VCaP (cell line): ENCODE measurements at regions not wholly inside any gene's neighbourhood (a gene's known extent, or its start where the extent isn't known, plus 50 kb on each side); places are given as distances from the start of the nearest gene placed in this dataset.

Experiments used
- H3K27ac ChIP-seq: fragments of 450-650 bp; 2 replicates; pipeline ENCODE4 v1.5.1; 2017
- TF ChIP-seq, protein P1 (sequence below): fragments of 450-650 bp; conservative IDR thresholded peaks from 2 replicates; pipeline ENCODE4 v1.5.1; 2017; ENCODE audit warnings: mild to moderate bottlenecking, moderate library complexity

DNA sequence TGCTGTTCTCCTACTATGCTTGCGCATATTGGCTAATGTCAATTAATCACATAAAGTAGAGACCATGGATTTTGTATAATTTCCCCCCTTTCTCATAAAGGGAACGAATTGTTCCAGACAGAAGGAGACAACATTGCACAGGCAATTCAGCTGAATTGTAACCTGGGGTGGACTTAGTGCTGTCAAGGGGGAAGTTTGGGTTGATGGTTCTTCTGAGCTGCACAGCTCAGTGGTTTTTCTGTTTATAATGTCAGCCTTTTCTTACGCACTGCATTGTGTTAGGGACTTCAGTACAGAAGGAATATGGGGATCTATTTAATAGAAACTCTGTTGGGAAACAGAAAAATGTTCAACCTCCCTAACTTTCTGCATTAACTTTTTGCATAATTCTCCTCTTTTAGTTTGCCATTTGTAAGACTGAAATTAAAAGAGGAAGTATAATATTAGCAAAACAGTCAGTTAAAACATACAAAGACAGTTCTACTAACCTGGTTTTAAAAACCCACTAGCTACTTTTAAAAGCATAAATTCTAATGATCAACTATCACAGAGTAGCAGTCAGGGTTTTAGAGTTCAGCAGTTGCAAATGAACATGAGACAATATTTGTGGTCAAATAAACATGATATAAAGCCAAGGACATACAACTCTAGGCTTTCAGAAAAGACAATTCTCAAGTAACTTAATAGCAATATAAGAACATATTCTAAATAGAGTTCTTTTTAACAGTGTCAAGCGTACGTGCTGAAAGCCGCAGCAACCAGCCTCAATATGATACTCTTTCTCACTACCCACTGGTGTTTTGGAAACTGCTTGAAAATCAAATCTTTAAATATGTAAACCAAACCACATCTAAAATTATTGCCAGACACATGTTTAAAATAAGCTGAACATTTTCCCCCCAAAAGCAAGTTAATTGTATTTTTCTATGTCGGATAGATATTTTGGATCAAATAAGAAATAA is 393.0 kb downstream of the FSCB start:
- TF ChIP-seq, protein P1, sequence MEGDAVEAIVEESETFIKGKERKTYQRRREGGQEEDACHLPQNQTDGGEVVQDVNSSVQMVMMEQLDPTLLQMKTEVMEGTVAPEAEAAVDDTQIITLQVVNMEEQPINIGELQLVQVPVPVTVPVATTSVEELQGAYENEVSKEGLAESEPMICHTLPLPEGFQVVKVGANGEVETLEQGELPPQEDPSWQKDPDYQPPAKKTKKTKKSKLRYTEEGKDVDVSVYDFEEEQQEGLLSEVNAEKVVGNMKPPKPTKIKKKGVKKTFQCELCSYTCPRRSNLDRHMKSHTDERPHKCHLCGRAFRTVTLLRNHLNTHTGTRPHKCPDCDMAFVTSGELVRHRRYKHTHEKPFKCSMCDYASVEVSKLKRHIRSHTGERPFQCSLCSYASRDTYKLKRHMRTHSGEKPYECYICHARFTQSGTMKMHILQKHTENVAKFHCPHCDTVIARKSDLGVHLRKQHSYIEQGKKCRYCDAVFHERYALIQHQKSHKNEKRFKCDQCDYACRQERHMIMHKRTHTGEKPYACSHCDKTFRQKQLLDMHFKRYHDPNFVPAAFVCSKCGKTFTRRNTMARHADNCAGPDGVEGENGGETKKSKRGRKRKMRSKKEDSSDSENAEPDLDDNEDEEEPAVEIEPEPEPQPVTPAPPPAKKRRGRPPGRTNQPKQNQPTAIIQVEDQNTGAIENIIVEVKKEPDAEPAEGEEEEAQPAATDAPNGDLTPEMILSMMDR, result no peak
- no peak overlapping the region for H3K27ac ChIP-seq

DNA sequence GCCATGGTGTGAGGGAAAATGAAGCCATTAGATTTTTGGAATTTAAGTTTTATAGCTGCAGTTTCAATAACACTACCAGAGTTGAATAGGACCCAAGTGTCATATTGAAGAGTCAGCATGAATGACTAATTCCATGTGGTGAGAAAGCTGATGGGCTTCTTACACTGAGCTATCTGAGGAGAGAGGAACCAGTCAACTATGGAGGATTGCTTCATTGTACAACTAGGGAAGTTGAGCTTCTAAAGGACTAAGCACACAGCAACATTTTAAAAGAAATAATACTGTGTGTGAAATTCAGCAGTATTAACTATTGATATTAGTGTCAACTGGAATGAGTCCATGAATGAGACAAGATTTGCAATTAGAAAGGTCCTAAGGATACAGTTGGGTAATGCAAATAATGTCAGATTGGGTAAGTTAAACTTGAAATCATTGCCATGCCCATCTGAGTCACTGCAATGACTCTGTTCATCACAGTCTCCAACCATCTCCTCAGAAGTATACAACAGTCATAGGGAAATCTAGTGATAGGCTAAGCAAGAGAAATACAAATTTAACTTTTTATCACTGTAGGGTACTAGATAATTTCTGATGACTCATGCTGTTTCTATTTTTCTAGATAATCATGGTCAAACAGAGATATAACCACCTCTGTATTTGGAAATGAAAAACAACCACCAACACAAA is 394.2 kb downstream of the FSCB start:
- H3K27ac ChIP-seq, result no peak overlapping the region
- TF ChIP-seq, protein P1, result no peak

DNA sequence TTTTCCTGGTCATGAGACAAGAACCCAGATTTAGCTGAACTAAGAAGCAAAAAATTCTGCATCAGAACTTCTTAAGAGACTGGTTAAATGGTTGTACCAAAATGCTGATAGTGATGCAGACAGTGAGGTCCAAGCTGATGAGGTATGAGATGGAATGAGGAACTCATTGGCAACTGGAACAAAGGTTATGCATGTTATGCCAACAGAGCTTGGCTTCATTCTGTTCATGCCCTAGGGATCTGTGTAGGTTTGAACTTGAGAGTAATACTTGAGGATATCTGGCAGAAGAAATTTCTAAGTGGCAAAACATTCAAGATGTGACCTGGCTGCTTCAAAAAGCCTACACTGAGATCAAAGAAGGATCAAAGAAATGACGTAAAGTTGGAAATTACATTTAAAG is 398.0 kb downstream of the FSCB start:
- TF ChIP-seq, protein P1, result no peak
- no peak overlapping the region for H3K27ac ChIP-seq

DNA sequence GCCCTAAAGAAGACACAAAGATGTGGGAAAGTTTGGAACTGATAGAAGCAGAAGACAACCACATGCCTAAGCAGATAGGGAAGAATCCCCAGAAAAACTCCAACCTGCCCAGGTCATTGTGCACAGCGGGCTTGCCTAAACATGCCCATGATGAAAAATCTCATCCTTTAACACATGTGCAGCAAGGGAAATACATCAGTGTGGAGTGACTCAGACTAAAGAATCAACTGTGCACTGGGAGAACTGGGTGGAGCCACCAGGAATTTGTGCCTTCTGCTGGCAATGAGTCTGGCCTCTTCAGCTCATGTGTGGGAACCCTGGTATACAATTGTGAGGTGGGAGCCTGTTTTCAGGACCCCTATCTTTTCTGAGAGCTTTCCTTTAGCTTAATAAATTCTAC is 398.5 kb downstream of the FSCB start:
- TF ChIP-seq, protein P1, result no peak

DNA sequence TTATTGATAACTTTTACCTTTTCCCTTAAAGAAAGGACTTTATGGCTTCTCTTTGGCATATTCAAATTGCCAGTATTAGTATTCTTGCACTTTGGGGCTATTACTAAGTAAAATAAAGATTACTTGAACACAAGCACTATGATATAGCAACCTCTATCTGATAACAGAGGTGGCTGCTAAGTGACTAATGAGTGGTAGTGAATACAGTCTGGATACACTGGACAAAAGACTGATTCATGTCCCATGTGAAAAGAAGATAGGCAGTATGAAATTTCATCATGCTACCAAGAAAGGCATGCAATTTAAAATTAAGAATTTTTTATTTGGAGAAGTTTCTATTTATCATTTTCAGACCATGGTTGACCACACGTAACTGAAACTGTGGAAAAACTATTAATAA is 399.9 kb downstream of the FSCB start:
- H3K27ac ChIP-seq, result no peak overlapping the region
- TF ChIP-seq, protein P1, result no peak

More for the DNA sequence above, 398.5 kb downstream of the FSCB start:
- no peak overlapping the region for H3K27ac ChIP-seq

DNA sequence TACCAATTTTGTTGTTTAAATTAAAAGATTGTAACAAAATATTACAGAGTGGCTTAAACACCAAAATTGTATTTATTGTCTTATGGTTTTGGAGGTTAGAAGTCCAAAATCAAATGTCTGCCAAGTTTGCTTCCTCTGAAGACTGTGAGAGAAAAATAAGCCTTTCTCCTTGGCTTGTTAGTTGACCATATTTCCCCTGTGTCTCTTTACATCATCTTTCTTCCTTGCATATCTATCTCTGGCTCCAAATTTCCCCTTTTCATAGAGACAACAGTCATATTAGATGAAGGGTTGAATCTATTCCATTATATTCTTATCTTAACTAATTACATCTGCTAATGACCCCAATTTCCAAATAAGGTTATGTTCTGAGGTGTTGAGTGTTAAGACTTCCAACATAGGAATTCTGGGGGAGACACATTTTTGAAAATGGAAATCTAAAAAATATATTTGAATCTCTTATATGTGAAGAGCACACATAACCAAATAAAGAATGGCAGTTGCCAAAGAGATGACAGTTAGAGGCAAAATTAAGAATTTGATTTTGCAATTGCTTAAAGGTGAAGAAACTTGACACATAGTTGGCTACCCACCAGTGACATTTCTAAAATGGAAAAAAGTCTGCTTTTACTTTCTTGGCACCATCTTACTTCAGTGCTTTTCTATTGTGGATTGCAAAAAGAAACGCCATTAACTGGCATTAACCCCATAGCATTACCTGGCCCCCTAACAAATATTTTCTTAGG is 407.2 kb downstream of the FSCB start:
- TF ChIP-seq, protein P1, result no peak
- H3K27ac ChIP-seq, result no peak overlapping the region

DNA sequence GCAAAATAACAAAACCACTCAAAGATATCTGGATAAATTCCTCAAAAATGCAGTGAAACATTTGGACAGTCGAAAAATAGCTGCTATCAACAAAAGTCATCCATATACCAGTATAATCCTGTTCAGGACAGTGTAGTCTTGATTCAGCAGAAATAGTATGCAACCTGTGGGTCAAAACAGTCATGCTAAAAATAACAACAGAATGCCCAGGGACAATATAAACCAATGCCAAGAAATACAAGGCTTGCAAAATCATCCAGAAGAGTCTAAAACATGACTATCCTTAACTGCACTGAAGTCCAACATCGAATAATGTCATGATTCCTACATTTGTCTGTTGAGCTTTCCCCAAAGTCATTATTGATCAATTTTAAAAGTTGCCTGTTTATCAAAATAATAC is 425.9 kb downstream of the FSCB start:
- TF ChIP-seq, protein P1, result no peak
- H3K27ac ChIP-seq, result no peak overlapping the region
